NCI-H1694 treated with DMSO at 0.1 percent for 48 hours (cell line): ENCODE measurements at regions not wholly inside any gene's neighbourhood (a gene's known extent, or its start where the extent isn't known, plus 50 kb on each side); places are given as distances from the start of the nearest gene placed in this dataset.

ENCODE experiments used
- DNase-seq: peaks from one replicate; lab custom pipeline; 2025; lab: John Stamatoyannopoulos, UW

DNA sequence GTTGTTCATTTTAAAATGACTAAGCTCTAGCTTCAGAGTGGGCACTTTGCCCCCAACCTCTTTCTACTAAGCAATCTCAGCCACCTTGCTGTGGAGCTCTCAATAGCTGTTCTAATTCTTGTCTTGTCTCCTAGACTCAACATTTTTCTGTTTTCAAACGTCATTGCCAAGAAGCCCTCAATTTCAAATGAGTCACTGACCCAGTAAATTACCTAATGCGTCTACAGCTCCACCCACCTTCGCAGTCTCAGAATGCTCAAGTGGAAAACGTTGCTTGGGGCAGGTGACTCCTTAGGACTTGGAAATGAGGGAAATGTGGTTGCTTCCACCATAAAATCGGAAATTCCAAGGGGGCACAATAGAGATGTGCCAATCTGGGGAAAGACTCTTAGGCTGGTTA lies 59.0 kb downstream of the ING2 start:
- DNase-seq: no peak

GRCh38 chr4:183571350-183571941 lies 66.6 kb downstream of the ING2 start:
- DNase-seq: peak; percentile 10

GRCh38 chr4:183576701-183577404 lies 72.0 kb downstream of the ING2 start:
- DNase-seq: no peak

- DNase-seq: no peak
Measured at GRCh38 chr4:183580370-183580769, 75.5 kb downstream of the ING2 start.

DNA sequence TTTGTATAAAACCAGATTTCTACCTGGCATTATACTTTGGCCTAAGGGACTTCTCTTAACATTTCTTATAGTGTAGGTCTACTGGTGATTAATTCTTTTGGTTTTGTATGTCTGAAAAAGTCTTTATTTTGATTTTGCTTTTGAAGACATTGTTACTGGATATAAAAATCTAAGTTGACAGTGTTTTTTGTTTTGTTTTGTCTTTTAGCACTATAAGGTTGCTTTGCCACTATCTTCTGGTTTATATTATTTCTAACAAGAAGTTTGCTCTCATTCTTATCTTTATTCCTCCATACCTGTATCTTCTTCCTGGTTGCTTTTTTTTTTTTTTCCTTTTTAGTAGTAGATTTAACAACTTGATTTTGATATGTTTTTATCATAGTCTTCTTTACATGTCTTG lies 76.0 kb downstream of the ING2 start:
- no peak for DNase-seq

DNA sequence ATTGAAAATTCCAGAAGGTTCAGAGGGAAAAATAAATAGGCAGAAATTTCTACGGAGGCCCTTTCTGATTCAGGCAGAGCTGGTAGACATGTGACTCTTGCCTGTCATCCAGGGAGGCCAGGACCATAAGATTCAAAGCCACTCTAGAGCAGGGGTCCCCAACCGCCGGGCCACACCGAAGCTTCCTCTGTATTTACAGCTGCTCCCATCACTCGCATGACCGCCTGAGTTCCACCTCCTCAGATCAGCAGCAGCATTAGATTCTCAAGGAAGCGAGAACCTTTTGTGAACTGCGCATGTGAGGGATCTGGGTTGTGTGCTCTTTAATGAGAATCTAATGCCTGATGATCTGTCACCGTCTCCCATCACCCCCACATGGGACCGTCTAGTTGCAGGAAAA lies 72.2 kb downstream of the RWDD4 start:
- DNase-seq: no peak

- DNase-seq: no peak
Measured at GRCh38 chr4:183588169-183588675, 70.8 kb downstream of the RWDD4 start.

DNA sequence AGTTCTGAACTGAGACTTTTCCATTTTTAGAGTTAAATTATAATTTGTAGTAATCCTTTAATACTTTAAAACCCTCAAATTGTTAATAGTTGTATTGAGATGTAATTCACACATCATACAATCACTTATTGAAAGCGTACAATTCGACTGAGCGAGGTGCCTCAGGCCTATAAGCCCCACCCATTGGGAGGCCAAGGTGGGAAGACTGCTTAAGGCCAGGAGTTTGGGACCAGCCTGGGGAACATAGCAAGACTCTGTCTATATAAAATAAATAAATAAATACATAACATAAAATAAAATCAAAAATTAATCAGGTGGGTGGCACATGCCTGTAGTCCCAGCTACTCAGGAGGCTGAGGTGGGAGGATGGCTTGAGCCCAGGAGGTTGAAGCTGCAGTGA lies 70.3 kb downstream of the RWDD4 start:
- no peak for DNase-seq

DNA sequence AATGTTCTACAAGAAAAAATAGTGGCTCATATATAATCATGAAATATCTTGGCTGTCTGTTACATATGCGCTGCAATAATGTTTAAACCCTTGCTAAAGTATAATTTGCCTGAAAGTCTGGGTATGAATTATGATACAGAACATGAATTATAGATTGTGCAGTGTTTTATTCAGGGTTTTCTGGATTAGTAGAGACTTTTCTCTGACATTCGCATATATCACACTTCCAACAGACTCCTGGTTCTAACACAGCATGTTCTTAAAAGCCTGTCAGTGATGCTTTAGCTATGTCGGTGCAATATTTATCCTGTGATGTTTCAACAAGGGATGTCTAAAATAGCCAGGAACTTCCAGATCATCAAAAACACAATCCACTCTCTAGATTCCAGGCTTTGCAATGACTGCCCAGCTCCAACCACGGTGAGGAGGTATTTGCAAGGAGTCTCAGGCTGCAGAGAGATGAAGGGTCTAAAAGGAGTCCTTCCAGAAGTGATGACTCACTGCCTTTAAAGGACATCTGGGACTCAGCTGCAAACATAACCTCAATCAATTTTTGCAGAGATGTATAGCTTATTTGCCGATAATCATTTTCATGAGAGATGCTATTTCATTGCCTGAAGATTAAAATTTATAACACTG lies 69.4 kb downstream of the RWDD4 start:
- no peak for DNase-seq
